DND-41 (cell line): ENCODE measurements at regions not wholly inside any gene's neighbourhood (a gene's known extent, or its start where the extent isn't known, plus 50 kb on each side); places are given as distances from the start of the nearest gene placed in this dataset.

Experiments used
- ATAC-seq: fragments of 200-7000 bp; cut with Tn5 transposase; 3 replicates; pipeline ENCODE4 v1.9.1; 2021; ENCODE audit warnings: low read depth; ENCODE audit not compliant: insufficient read depth
- DNase-seq: peaks from one replicate; pipeline ENCODE4 v3.0.0-alpha.2; 2020
- H2AFZ ChIP-seq: 2 replicates; pipeline ENCODE4 v1.6.0; 2012; ENCODE audit warnings: low read depth, low read length
- H3K27ac ChIP-seq: 2 replicates; pipeline ENCODE4 v1.5.1; 2012; ENCODE audit warnings: low read length, inconsistent platforms
- H3K27me3 ChIP-seq: fragments of 200-600 bp; sonication (generic); 2 replicates; pipeline ENCODE4 v1.6.0; 2012; ENCODE audit warnings: low read length, mild to moderate bottlenecking, inconsistent platforms; ENCODE audit not compliant: insufficient read depth, poor library complexity
- H3K36me3 ChIP-seq: 2 replicates; pipeline ENCODE4 v1.5.1; 2012; ENCODE audit warnings: low read length, inconsistent platforms; ENCODE audit not compliant: insufficient read depth
- H3K4me1 ChIP-seq: 2 replicates; pipeline ENCODE4 v1.5.1; 2012; ENCODE audit warnings: mild to moderate bottlenecking, low read length; ENCODE audit not compliant: insufficient read depth
- H3K4me2 ChIP-seq: 2 replicates; pipeline ENCODE4 v1.6.0; 2012; ENCODE audit warnings: mild to moderate bottlenecking, moderate library complexity, low read length, inconsistent platforms; ENCODE audit not compliant: insufficient read depth
- H3K4me3 ChIP-seq, 2 experiments: fragments of 200-600 bp in 1 of 2; shearing (Covaris generic) in 1 of 2; 2 replicates each; pipeline ENCODE4 v1.5.1; 2012 to 2016; ENCODE audit warnings: inconsistent platforms in 2 of 2, low read length in 2 of 2, mild to moderate bottlenecking in 2 of 2, low read depth in 1 of 2, moderate library complexity in 1 of 2
- H3K79me2 ChIP-seq: 2 replicates; pipeline ENCODE4 v1.6.0; 2012; ENCODE audit warnings: low read length, inconsistent platforms; ENCODE audit not compliant: insufficient read depth
- H3K9ac ChIP-seq: 2 replicates; pipeline ENCODE4 v1.6.0; 2012; ENCODE audit warnings: low read depth, mild to moderate bottlenecking, inconsistent platforms, low read length, moderate library complexity
- H3K9me3 ChIP-seq: 2 replicates; pipeline ENCODE4 v1.5.1; 2012; ENCODE audit warnings: low read length, moderate library complexity, mild to moderate bottlenecking, inconsistent platforms; ENCODE audit not compliant: insufficient read depth, severe bottlenecking
- H4K20me1 ChIP-seq: 2 replicates; pipeline ENCODE4 v1.6.0; 2012; ENCODE audit warnings: low read length; ENCODE audit not compliant: insufficient read depth
- EZH2 ChIP-seq: IDR thresholded peaks from 3 replicates; pipeline ENCODE4 v1.6.1; 2012; ENCODE audit warnings: borderline replicate concordance, low read depth, mild to moderate bottlenecking, moderate library complexity, low read length, inconsistent platforms; ENCODE audit not compliant: severe bottlenecking
- TF ChIP-seq, protein P1 (sequence below): IDR thresholded peaks from 2 replicates; pipeline ENCODE4 v1.5.1; 2012; ENCODE audit warnings: borderline replicate concordance, low read length, moderate library complexity, mild to moderate bottlenecking; ENCODE audit not compliant: poor library complexity, severe bottlenecking; ENCODE audit errors: extremely low read depth

DNA sequence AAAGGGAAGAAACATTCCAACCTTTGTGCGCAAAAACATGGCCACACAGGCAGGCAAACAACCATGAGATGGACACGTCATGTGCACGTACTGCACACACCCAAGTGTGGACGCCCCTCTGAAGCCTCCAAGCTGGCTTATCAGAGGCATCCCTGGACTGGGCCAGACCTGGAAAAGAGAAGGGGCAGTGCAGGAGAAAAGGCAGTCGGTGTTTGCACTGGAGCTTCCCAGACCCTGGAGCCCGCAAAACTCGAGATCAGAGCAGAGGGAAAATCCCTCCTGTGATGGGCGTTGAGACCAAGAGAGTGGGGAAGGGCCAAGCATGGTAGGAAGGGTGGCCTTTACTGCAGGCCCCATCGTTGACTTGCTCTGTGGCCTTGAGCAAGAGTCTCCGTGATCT is 269.5 kb downstream of the CYRIA start:
- no peak for TF ChIP-seq EZH2
- TF ChIP-seq, protein P1, sequence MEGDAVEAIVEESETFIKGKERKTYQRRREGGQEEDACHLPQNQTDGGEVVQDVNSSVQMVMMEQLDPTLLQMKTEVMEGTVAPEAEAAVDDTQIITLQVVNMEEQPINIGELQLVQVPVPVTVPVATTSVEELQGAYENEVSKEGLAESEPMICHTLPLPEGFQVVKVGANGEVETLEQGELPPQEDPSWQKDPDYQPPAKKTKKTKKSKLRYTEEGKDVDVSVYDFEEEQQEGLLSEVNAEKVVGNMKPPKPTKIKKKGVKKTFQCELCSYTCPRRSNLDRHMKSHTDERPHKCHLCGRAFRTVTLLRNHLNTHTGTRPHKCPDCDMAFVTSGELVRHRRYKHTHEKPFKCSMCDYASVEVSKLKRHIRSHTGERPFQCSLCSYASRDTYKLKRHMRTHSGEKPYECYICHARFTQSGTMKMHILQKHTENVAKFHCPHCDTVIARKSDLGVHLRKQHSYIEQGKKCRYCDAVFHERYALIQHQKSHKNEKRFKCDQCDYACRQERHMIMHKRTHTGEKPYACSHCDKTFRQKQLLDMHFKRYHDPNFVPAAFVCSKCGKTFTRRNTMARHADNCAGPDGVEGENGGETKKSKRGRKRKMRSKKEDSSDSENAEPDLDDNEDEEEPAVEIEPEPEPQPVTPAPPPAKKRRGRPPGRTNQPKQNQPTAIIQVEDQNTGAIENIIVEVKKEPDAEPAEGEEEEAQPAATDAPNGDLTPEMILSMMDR, result no peak
- H3K79me2 ChIP-seq, result no peaks in the 10 kb centered on the region
- no peak for DNase-seq
- no peaks in the 10 kb centered on the region for H3K4me1 ChIP-seq
- H3K4me2 ChIP-seq, result no peak overlapping the region
- no peaks in the 10 kb centered on the region for H3K27me3 ChIP-seq
- no peak for ATAC-seq
- H2AFZ ChIP-seq, result no peak overlapping the region
- H4K20me1 ChIP-seq, result no peaks in the 10 kb centered on the region; the same call in 1 of the 2 replicates
- no peak overlapping the region for H3K4me3 ChIP-seq
- no peak overlapping the region for H3K27ac ChIP-seq
- no peaks in the 10 kb centered on the region for H3K9me3 ChIP-seq
- H3K9ac ChIP-seq, result no peak overlapping the region
- no peaks in the 10 kb centered on the region for H3K36me3 ChIP-seq

DNA sequence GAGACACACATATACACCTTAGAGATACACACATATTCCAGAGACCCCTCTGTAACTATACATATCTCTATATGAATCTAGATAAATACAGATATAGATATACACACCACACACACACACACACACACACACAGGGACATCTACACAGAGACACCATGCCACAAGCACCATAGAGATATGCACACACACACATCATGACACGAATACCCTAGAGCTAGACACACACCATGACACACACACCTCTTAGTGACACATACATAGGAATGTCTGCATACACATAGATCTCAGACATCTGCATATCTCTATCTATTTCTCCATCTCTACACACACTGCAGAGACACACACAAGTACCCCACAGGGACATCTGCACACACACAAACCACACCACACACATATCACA is 270.0 kb downstream of the CYRIA start:
- no peaks in the 10 kb centered on the region for H3K36me3 ChIP-seq
- H4K20me1 ChIP-seq, result no peaks in the 10 kb centered on the region; the same call in 1 of the 2 replicates
- DNase-seq (no peak), ATAC-seq (no peak)
- H3K9me3 ChIP-seq, result no peaks in the 10 kb centered on the region
- no peak overlapping the region for H3K4me3 ChIP-seq
- H3K4me2 ChIP-seq, result no peak overlapping the region
- no peak overlapping the region for H3K27ac ChIP-seq
- H3K27me3 ChIP-seq, result no peaks in the 10 kb centered on the region
- no peak for TF ChIP-seq EZH2
- TF ChIP-seq, protein P1, result no peak
- no peak overlapping the region for H3K9ac ChIP-seq
- H3K4me1 ChIP-seq, result no peaks in the 10 kb centered on the region
- H2AFZ ChIP-seq, result no peak overlapping the region
- no peaks in the 10 kb centered on the region for H3K79me2 ChIP-seq

- Histone ChIP-seq H3K9me3 (no peaks in the 10 kb centered on the region), H3K27ac (no peak overlapping the region), H3K79me2 (no peaks in the 10 kb centered on the region), H3K4me3 (no peak overlapping the region), H3K9ac (no peak overlapping the region), H3K4me2 (no peak overlapping the region), H2AFZ (no peak overlapping the region), H3K36me3 (no peaks in the 10 kb centered on the region), H4K20me1 (no peaks in the 10 kb centered on the region; the same call in 1 of the 2 replicates), H3K4me1 (no peaks in the 10 kb centered on the region), H3K27me3 (no peaks in the 10 kb centered on the region)
- DNase-seq (no peak), ATAC-seq (no peak)
- TF ChIP-seq, protein P1, result no peak
- no peak for TF ChIP-seq EZH2
Observed at GRCh38 chr2:16394986-16395550, 270.6 kb downstream of the CYRIA start.
